Right ventricle myocardium inferior (tissue), 1 donor: ENCODE measurements at regions not wholly inside any gene's neighbourhood (a gene's known extent, or its start where the extent isn't known, plus 50 kb on each side); places are given as distances from the start of the nearest gene placed in this dataset.
"Not testable (repeated sequence)": the region's sequence is repeated elsewhere in the genome, so short reads cannot be mapped to it uniquely, and the experiment has no call there.

ENCODE experiments used
- ATAC-seq: fragments of 200-7000 bp; cut with Tn5 transposase; one replicate; pipeline ENCODE4 v1.9.1; 2020; ENCODE audit warnings: mild to moderate bottlenecking, moderate library complexity
- DNase-seq: peaks from one replicate; pipeline ENCODE4 v3.0.0; 2021; ENCODE audit errors: missing footprints
- intact Hi-C: fragments of 100-400 bp; cut with DNase I; formaldehyde crosslinking; loops from one replicate; pipeline ENCODE4 v1.11.0; 2022
- donor health status: DM: no; HTN: yes; CAD: no; lungs with severe emphysema.

- DNase-seq, ATAC-seq, intact Hi-C loops: not testable (repeated sequence)
Observed at GRCh38 chr20:30574337-30574736, 683.1 kb upstream of the DEFB115 start.

DNA sequence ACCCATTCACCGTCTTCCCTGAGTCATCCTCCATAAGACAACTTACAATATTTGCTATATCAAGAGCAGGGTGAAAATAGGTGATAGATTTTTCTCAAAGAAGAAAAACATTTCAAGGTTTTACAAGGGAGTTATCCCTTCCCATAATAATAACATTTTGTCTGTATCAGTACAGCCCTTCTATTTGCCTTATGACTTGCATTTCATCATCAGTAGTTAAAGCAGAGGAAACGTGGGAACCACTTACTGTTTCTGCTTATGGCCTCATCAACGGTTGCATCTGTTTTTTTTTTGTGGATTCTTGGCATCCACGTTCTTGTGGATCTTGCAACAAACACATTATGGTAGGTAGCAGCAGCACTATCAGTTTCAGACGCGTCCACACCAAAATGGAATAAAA is 678.4 kb upstream of the DEFB115 start:
- ATAC-seq, intact Hi-C loops, DNase-seq: not testable (repeated sequence)

- intact Hi-C loops = not testable (repeated sequence)
- ATAC-seq = peak; percentile 100
- DNase-seq = peak; percentile 76
Observed at GRCh38 chr20:30579824-30580438, 677.5 kb upstream of the DEFB115 start.

DNA sequence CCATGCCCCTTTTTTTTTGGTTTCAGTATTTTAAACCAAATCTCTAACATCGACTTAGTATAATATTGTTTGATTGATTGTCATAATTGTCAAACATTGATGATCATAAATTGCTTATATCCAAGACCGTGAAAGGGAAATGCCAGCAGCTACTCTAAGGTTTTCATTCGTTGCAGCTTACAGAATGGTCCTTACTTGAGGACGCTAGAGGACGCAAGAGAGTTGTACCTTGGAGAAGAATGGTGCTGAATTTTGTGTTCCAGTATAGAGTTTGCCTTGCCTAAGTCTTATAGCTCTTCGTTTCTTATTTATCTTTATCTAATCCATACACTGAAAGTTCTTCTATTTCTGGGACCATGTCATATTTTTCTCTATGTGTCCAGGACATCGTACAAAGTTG is 675.6 kb upstream of the DEFB115 start:
- ATAC-seq, DNase-seq, intact Hi-C loops: not testable (repeated sequence)

DNA sequence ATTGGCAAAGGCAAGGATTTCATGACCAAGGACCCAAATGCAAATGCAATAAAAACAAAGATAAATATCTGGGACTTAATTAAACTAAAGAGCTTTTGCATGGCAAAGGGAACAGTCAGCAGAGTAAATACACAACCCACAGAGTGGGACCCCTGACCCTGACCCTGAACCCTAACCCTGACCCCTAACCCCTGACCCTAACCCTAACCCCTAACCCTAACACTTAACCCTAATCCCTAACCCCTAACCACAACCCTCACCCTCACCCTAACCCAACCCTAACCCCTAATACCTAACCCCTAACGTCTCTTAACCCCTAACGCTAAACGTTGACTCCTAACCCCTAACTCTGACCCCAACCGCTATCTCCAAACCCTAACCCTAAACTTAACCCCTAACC is 673.1 kb upstream of the DEFB115 start:
- DNase-seq, intact Hi-C loops, ATAC-seq: not testable (repeated sequence)

- peak; percentile 95 for ATAC-seq
- intact Hi-C loops, DNase-seq: not testable (repeated sequence)
Observed at GRCh38 chr20:30585244-30585796, 672.1 kb upstream of the DEFB115 start.

DNA sequence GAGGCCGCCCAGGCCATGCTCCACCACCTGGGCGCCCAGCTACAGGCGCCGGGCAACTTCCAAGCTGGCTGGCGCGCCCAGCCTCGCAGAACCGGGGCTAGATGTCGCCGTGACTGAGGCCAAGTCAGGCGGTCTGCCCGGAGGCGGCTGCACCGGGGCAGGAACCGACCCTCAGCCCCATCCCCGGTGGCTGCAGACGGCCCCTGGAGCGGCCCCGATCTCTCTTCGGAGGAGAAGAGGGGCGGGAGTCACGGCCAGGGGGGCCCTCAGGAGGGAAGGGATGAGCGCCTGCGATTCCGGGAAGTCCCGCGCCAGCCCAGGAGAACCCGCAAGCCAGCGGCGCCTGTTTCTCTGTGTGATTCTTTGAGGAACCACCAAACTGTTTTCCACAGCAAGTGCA is 671.3 kb upstream of the DEFB115 start:
- ATAC-seq, intact Hi-C loops, DNase-seq: not testable (repeated sequence)

DNA sequence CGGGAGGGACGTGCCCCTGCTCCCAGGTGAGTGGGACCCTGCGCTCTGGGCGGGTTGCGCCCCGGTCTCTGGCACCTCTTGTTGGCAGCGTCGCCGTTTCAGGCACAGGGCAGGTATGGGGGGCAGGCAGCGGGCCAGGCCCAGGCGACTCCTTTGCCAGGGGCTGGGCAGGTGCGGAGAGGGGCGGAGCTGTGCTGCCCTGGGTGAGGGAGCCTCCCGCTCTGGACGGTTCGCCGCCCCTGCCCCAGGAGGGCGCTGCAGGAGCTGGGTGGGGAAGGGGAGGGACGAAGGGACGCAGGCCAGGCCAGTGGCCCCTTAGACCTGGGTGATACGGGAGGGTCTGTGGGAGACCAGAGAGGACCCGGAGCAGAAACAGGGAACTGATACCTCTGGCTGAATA is 663.9 kb upstream of the DEFB115 start:
- ATAC-seq = no peak
- intact Hi-C loops = no loop called here
- DNase-seq = no peak

DNA sequence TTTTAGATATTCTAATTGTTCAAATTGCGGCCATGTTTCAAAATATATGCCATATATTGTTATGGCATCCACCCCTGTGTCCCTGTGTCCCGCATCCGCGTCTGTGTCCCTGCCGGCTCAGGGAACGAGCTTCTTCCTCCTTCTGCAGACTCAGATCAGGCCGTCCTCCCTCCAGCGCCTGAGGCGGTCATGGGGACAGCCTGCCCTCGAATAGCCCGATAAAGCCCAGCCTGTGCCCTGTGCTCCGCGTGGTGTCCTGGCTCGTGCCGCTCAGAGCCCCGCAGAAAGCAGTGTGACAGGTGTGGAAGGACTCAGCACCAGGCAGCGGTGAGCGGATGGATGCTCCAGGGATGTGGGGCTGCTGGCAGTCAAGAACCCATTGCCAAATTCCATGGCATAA is 663.4 kb upstream of the DEFB115 start:
- ATAC-seq (no peak), DNase-seq (no peak)
- intact Hi-C loops = no loop called here

DNA sequence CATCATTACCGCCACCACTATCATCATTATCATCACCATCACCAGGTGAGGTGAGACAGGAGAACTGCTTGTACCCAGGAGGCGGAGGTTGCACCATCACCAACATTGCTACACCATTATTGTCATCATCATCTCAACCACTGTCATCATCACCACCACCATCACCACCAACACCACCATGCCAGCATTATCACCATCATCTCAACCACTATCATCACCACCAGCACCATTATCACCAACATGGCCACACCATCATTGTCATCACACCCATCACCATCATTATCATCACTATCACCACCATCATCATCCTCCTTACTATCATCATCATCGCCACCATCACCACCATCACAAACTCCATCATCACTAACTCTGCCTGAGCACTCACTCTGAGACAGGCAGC is 661.8 kb upstream of the DEFB115 start:
- intact Hi-C loops = no loop called here
- ATAC-seq = no peak
- no peak for DNase-seq

- ATAC-seq, intact Hi-C loops, DNase-seq: not testable (repeated sequence)
Observed at GRCh38 chr20:30597429-30597828, 660.0 kb upstream of the DEFB115 start.

DNA sequence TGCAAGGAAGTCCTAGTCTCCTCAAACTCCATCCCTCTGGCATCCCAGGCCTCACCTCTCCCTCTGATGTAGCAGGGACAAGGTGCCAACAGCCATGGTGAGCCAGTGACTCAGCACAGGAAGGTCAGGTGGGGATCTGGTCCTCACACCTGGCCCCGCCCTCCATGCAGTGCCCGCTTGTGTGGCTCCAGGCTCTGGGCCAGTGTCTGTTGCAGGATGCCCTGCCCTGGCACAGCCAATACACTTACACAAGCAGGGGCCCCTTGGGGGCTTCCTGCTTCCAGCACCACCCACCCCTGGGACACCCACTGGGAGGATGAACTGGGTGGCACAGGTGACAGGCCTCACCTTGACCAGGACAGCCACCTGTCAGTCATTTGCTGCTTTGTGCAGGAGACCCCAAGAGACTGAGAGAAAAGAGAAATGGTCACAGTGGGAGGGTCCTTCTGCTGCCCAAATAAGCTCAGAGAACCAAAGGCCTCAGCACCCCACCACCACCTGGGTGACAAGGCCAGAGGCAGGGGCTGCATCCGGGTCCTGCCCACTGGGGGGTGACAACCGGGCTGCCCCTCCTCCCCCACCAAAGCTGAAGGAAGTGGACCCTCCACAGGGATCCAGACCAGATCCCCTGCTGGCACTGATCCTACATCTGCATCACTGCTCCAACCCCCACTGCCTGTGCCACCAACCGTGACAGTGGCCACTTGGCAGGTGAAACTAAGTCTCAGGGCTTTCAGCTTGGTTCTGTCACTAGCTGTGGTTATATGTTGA is 658.8 kb upstream of the DEFB115 start:
- DNase-seq (no peak), ATAC-seq (no peak)
- intact Hi-C loops = no loop called here

GRCh38 chr20:30599990-30600389 is 657.5 kb upstream of the DEFB115 start:
- no peak for DNase-seq
- intact Hi-C loops = no loop called here
- ATAC-seq = no peak

DNA sequence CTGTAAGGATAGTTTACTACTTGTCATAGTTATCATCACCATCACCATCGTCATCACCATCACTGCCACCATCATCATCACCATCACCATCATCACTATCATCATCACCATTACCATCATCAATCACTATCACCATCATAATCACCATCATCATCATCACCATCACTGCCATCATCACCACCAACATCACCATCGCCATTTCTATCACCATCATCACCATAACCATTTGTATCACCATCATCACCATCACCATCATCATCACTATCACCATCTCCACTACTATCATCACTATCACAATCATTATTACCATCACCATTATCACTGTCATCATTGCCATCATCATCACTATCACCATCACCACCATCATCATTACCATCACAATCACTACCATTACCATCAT is 655.5 kb upstream of the DEFB115 start:
- ATAC-seq (no peak), DNase-seq (no peak)
- intact Hi-C loops = no loop called here

GRCh38 chr20:30602424-30602823 is 655.0 kb upstream of the DEFB115 start:
- no peak for ATAC-seq
- DNase-seq = no peak
- intact Hi-C loops = no loop called here

GRCh38 chr20:30606990-30607389 is 650.5 kb upstream of the DEFB115 start:
- no peak for ATAC-seq
- no peak for DNase-seq
- intact Hi-C loops = no loop called here

GRCh38 chr20:30610029-30610693 is 647.3 kb upstream of the DEFB115 start:
- DNase-seq = no peak
- intact Hi-C loops = no loop called here

GRCh38 chr20:30610751-30611150 is 646.7 kb upstream of the DEFB115 start:
- no peak for DNase-seq
- no peak for ATAC-seq
- intact Hi-C loops = no loop called here

More at GRCh38 chr20:30610029-30610693, 647.3 kb upstream of the DEFB115 start:
- no peak for ATAC-seq

- DNase-seq (no peak), ATAC-seq (no peak)
- intact Hi-C loops = no loop called here
Observed at GRCh38 chr20:30611239-30611984, 646.1 kb upstream of the DEFB115 start.
